OCI-LY7 (cell line): ENCODE measurements at regions not wholly inside any gene's neighbourhood (a gene's known extent, or its start where the extent isn't known, plus 50 kb on each side); places are given as distances from the start of the nearest gene placed in this dataset.

Source experiments
- BruUV-seq: library from RNA; stranded (reverse); fragments of 400-500 nt; replicated peaks from 2 replicates; lab custom pipeline; 2021; lab: Mats Ljungman, UMichigan
- CTCF ChIA-PET: fragments of 300-600 bp; sonication (Branson Sonifier 250); formaldehyde crosslinking; loops from one replicate; lab custom pipeline; 2022; ENCODE audit warnings: antibody characterized with exemption; ENCODE audit not compliant: unreplicated experiment; lab: Charles Lee
- POLR2A ChIA-PET: fragments of 300-600 bp; sonication (Branson Sonifier 250); formaldehyde crosslinking; loops from one replicate; lab custom pipeline; 2022; ENCODE audit warnings: antibody characterized with exemption; lab: Charles Lee
- DNase-seq: peaks from one replicate; pipeline ENCODE4 v3.0.0-alpha.2; 2015; ENCODE audit warnings: low spot score
- H2AFZ ChIP-seq: fragments of 200-600 bp; sonication (generic), shearing (Covaris generic); 2 replicates; pipeline ENCODE4 v1.6.1; 2014; ENCODE audit warnings: mild to moderate bottlenecking, antibody characterized with exemption, low read length, moderate library complexity
- H3K27ac ChIP-seq: fragments of 200-600 bp; sonication (generic); 2 replicates; pipeline ENCODE4 v1.5.1; 2014; ENCODE audit warnings: mixed run types, low read depth, mild to moderate bottlenecking, moderate library complexity, low read length, inconsistent platforms; ENCODE audit not compliant: poor library complexity, severe bottlenecking
- H3K36me3 ChIP-seq: fragments of 200-600 bp; sonication (generic); 2 replicates; pipeline ENCODE4 v1.6.1; 2014; ENCODE audit warnings: mild to moderate bottlenecking, antibody characterized with exemption, low read length, moderate library complexity, mixed read lengths; ENCODE audit not compliant: insufficient read depth
- H3K4me1 ChIP-seq: fragments of 200-600 bp; sonication (generic); 2 replicates; pipeline ENCODE4 v1.5.1; 2014; ENCODE audit warnings: mild to moderate bottlenecking, low read length; ENCODE audit not compliant: insufficient read depth, poor library complexity, severe bottlenecking
- H3K4me2 ChIP-seq: fragments of 200-600 bp; sonication (generic); 2 replicates; pipeline ENCODE4 v1.6.1; 2014; ENCODE audit warnings: mild to moderate bottlenecking, low read length
- H3K4me3 ChIP-seq: fragments of 200-600 bp; sonication (generic); 2 replicates; pipeline ENCODE4 v1.5.1; 2014; ENCODE audit warnings: mild to moderate bottlenecking, low read depth, low read length; ENCODE audit not compliant: poor library complexity, severe bottlenecking
- H3K79me2 ChIP-seq: fragments of 200-600 bp; sonication (generic); 2 replicates; pipeline ENCODE4 v1.6.1; 2016; ENCODE audit warnings: low read depth, mild to moderate bottlenecking, low read length, moderate library complexity, mixed read lengths; ENCODE audit not compliant: insufficient read depth
- H3K9me2 ChIP-seq: fragments of 200-600 bp; sonication (generic); 2 replicates; pipeline ENCODE4 v1.6.1; 2016; ENCODE audit warnings: mild to moderate bottlenecking, low read length, mixed read lengths; ENCODE audit not compliant: insufficient read depth
- H3K9me3 ChIP-seq: fragments of 200-600 bp; sonication (generic); 2 replicates; pipeline ENCODE4 v1.6.1; 2014; ENCODE audit warnings: mild to moderate bottlenecking, mixed run types, low read length, mixed read lengths
- H4K20me1 ChIP-seq: fragments of 200-600 bp; sonication (generic); 2 replicates; pipeline ENCODE4 v1.6.1; 2014; ENCODE audit warnings: mild to moderate bottlenecking, antibody characterized with exemption, low read length, moderate library complexity, mixed read lengths; ENCODE audit not compliant: insufficient read depth
- EZH2phosphoT487 ChIP-seq: fragments of 200-600 bp; sonication (generic); IDR thresholded peaks from 2 replicates; pipeline ENCODE4 v1.6.1; 2018; ENCODE audit warnings: low read depth, borderline replicate concordance, mild to moderate bottlenecking, mixed run types, antibody characterized with exemption, low read length, moderate library complexity, mixed read lengths
- intact Hi-C: fragments of 100-400 bp; cut with micrococcal nuclease; formaldehyde crosslinking; loops from one replicate; pipeline ENCODE4 v1.10.0; 2022; ENCODE audit not compliant: unreplicated experiment
- TF ChIP-seq, protein P1 (sequence below): fragments of 200-600 bp; sonication (generic); conservative IDR thresholded peaks from 2 replicates; pipeline ENCODE4 v1.5.1; 2014; ENCODE audit warnings: mild to moderate bottlenecking, antibody characterized with exemption, low read length, moderate library complexity, mixed read lengths

DNA sequence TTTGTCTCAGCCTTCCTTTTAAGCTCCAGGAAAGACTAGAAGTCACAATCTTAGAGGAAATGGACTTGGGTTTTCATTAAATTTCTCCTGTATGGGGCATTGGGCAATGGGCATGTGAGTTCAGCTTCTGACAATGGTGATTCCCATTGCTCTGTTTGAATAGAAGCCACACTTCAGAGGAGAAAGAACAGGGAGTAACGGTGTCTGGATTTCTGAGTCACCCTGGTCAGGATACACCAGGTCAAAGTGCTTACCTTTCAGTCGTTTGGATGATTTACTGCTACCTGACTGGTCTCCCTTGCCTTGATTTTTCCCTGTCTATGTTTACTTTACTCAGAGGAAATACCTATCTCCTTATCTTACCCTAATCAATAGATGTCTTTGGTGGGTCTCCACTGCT lies 111.7 kb upstream of the VEPH1 start:
- H4K20me1 ChIP-seq = no peaks in the 10 kb centered on the region
- H3K79me2 ChIP-seq = no peaks in the 10 kb centered on the region
- H2AFZ ChIP-seq = no peak overlapping the region
- H3K27ac ChIP-seq = no peak overlapping the region
- CTCF ChIA-PET = no interaction called here
- no peaks in the 10 kb centered on the region for H3K9me3 ChIP-seq
- intact Hi-C loops = loop anchor here (5.0 to 10.0 kb wide), 2 partner anchors 820 to 917 kb away; no protein-coding TSS in a partner anchor
- DNase-seq = no peak
- no peaks in the 10 kb centered on the region for H3K36me3 ChIP-seq
- H3K4me1 ChIP-seq = no peaks in the 10 kb centered on the region
- H3K9me2 ChIP-seq = no peaks in the 10 kb centered on the region
- no peak overlapping the region for H3K4me2 ChIP-seq
- no TSS peak for BruUV-seq
- POLR2A ChIA-PET = interaction anchor here (0.6 to 1.0 kb wide), 2 partner anchors 8 to 1925 kb away, joined by 3 read pairs; no protein-coding TSS in a partner anchor
- H3K4me3 ChIP-seq = no peak overlapping the region
- no peak for TF ChIP-seq EZH2phosphoT487
- TF ChIP-seq, protein P1, sequence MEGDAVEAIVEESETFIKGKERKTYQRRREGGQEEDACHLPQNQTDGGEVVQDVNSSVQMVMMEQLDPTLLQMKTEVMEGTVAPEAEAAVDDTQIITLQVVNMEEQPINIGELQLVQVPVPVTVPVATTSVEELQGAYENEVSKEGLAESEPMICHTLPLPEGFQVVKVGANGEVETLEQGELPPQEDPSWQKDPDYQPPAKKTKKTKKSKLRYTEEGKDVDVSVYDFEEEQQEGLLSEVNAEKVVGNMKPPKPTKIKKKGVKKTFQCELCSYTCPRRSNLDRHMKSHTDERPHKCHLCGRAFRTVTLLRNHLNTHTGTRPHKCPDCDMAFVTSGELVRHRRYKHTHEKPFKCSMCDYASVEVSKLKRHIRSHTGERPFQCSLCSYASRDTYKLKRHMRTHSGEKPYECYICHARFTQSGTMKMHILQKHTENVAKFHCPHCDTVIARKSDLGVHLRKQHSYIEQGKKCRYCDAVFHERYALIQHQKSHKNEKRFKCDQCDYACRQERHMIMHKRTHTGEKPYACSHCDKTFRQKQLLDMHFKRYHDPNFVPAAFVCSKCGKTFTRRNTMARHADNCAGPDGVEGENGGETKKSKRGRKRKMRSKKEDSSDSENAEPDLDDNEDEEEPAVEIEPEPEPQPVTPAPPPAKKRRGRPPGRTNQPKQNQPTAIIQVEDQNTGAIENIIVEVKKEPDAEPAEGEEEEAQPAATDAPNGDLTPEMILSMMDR = no peak

DNA sequence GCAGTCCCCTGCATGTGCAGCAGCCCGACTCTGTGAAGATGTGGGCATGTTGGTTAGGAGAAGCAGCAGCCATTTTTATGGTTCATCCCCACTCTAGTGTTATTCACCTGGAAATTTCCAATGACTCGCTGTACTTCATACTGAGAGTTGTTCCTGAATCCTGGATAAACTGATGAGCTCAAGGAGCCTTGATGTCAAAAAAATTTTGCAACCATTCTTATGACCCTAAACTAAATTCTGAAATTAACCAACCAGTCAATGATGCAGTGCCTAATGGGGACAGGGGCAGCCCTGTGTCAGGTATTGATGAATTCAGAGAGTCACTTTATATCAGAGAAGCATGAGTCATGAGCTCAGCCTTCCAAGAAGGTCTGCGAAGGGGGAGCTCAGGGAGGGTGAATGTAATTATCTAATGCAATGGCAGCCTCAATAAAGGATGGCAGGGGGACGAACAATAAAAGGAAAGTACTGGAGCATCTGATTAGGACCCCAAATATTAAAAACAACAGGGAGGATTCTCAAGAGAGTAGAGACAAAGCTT lies 108.4 kb upstream of the VEPH1 start:
- ChIA-PET POLR2A (no interaction called here), CTCF (no interaction called here)
- Histone ChIP-seq H3K9me2 (no peaks in the 10 kb centered on the region), H3K27ac (no peak overlapping the region), H2AFZ (no peak overlapping the region), H3K9me3 (no peaks in the 10 kb centered on the region), H4K20me1 (no peaks in the 10 kb centered on the region), H3K4me2 (no peak overlapping the region), H3K4me3 (no peak overlapping the region), H3K79me2 (no peaks in the 10 kb centered on the region), H3K4me1 (no peaks in the 10 kb centered on the region), H3K36me3 (no peaks in the 10 kb centered on the region)
- no TSS peak for BruUV-seq
- intact Hi-C loops = loop anchor here (10.0 kb wide), 1 partner anchor 823 kb away; no protein-coding TSS in a partner anchor
- TF ChIP-seq EZH2phosphoT487 = no peak
- TF ChIP-seq, protein P1 = no peak
- no peak for DNase-seq

- no peaks in the 10 kb centered on the region for H3K36me3 ChIP-seq
- no peak overlapping the region for H3K4me2 ChIP-seq
- no TSS peak for BruUV-seq
- POLR2A ChIA-PET = interaction anchor here (0.5 kb wide), 1 partner anchor 68 kb away, joined by 5 read pairs; no protein-coding TSS in a partner anchor
- CTCF ChIA-PET = no interaction called here
- TF ChIP-seq EZH2phosphoT487 = no peak
- TF ChIP-seq, protein P1 = no peak
- no peak for DNase-seq
- no peak overlapping the region for H3K4me3 ChIP-seq
- H3K27ac ChIP-seq = no peak overlapping the region
- no peak overlapping the region for H2AFZ ChIP-seq
- no peaks in the 10 kb centered on the region for H4K20me1 ChIP-seq
- no peaks in the 10 kb centered on the region for H3K79me2 ChIP-seq
- intact Hi-C loops = loop anchor here (10.0 kb wide), 1 partner anchor 824 kb away; no protein-coding TSS in a partner anchor
- no peaks in the 10 kb centered on the region for H3K9me3 ChIP-seq
- no peaks in the 10 kb centered on the region for H3K4me1 ChIP-seq
- no peaks in the 10 kb centered on the region for H3K9me2 ChIP-seq
Observed at GRCh38 chr3:157610876-157611535, 107.8 kb upstream of the VEPH1 start.
